Stimulated activated effector memory CD8-positive, alpha-beta T cell treated with anti-CD3 and anti-CD28 coated beads, Interleukin-12 subunit alpha, Interleukin-12 subunit beta, amount 100 ng/mL, for 72 hours (primary cell): ENCODE measurements at regions not wholly inside any gene's neighbourhood (a gene's known extent, or its start where the extent isn't known, plus 50 kb on each side); places are given as distances from the start of the nearest gene placed in this dataset.
"Not testable (repeated sequence)": the region's sequence is repeated elsewhere in the genome, so short reads cannot be mapped to it uniquely, and the experiment has no call there.

Experiments
- ATAC-seq: fragments of 150-1000 bp; cut with Tn5 transposase; 2 replicates; pipeline ENCODE4 v1.10.0; 2021
- DNase-seq, 2 donors: peaks; one replicate each; pipeline ENCODE4 v3.0.0; 2021 to 2022; ENCODE audit warnings: low spot score in 2 of 2
- H3K27ac Mint-ChIP-seq: one replicate; pipeline ENCODE4 v1.8.0; 2022; ENCODE audit warnings: mild to moderate bottlenecking, mixed read lengths
- H3K36me3 Mint-ChIP-seq: one replicate; pipeline ENCODE4 v1.8.0; 2022; ENCODE audit warnings: mild to moderate bottlenecking, mixed read lengths
- H3K4me1 Mint-ChIP-seq: one replicate; pipeline ENCODE4 v1.8.0; 2022; ENCODE audit warnings: mixed read lengths
- H3K4me3 Mint-ChIP-seq: one replicate; pipeline ENCODE4 v1.8.0; 2022; ENCODE audit warnings: mild to moderate bottlenecking, mixed read lengths
- H3K9me3 Mint-ChIP-seq: one replicate; pipeline ENCODE4 v1.8.0; 2022; ENCODE audit warnings: mixed read lengths

DNA sequence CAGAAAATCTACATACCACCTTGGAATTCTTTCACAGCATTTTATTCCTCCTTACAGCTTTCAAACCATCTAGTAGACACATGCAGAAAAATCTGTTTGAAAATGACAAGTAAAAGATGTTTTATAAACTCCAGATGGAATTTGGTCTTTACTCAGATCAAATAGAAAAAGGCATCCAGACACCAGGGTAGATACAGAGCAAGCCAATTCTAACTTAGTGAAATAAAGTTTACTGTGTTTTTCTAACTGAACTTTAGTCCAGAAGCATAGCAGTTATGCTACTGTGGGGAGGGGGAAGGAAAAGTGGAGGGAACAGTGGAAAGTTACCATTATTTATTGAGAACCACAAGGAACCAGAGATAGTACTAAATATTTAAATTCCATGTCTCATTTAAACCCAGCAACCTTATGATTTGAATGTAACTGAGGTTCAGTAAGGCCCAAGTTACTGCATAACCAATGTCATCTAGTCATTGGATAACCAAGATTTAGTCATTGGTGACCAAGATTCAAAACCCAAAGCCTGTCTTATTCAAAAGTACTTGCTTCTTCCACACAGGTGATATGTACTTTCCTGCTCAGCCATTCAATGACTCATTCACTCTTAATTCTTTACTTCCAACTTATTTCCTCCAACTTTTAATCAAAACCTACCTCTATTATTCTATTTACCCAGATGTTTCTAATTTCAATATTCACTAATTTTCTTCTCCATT lies 57.7 kb downstream of the RAD51AP2 start:
- DNase-seq (no peak), ATAC-seq (no peak)
- no peak overlapping the region for H3K4me3 Mint-ChIP-seq
- no peaks in the 10 kb centered on the region for H3K36me3 Mint-ChIP-seq
- no peaks in the 10 kb centered on the region for H3K4me1 Mint-ChIP-seq
- no peak overlapping the region for H3K27ac Mint-ChIP-seq
- H3K9me3 Mint-ChIP-seq: peaks cover 17% of the 10 kb centered on the region

DNA sequence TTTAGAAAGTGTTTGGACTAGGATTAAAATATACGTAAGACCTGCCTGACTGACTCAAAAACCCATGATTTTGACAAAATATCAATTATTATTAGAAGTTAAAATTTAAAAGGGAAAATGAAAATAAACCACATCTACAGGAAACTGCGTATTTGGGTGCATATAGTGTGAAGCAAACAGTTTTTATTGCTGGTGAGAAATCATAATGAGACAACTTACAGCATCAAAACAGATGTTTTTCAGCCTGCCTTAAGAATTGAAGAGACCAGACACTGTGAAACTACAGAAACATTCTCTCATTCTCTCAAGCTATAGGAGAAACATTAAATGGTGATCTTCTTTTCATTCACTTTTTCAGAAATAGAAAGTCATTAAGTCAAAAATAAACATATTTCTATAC lies 62.9 kb downstream of the RAD51AP2 start:
- no peak overlapping the region for H3K4me3 Mint-ChIP-seq
- H3K9me3 Mint-ChIP-seq: peaks cover 15% of the 10 kb centered on the region
- H3K36me3 Mint-ChIP-seq: no peaks in the 10 kb centered on the region
- no peaks in the 10 kb centered on the region for H3K4me1 Mint-ChIP-seq
- ATAC-seq (no peak), DNase-seq (no peak)
- H3K27ac Mint-ChIP-seq: no peak overlapping the region

DNA sequence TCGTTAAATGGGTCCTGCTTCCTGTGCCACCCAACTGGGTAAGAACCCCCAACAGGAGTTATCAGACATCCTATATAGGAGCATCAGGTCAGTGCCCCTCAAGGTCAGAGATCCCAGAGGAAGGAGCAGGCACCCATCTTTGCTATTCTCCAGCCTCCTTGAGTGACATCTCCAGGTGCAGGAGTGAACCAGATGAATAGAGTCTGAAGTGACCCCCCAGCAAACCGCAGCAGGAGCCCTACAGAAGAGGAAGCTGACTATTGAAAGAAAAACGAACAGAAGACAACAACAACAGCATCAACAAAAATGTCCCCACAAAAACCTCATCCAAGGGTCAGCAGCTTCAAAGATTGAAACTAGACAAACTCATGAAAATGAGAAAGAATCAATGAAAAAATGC lies 72.0 kb downstream of the RAD51AP2 start:
- DNase-seq, ATAC-seq, H3K4me1 Mint-ChIP-seq: not testable (repeated sequence)

DNA sequence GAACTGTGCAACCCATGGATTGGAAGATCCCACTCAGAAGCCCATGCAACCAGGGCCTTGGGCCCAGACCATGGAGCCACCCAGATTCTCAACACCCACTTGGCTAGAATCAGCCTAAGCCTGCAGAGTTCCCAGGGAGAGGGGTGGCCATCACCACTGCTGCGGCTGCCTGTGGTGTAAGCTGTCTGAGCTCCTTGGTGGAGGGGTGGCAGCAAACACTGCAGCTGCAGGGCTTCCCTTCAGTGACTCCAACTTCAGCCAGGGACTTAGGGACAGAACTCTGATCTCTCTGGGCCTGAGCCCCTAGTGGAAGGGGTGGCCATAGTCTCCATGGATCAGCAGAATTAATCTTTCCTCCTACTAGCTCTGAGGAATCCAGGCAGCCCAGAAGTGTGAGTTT lies 72.5 kb downstream of the RAD51AP2 start:
- no peaks in the 10 kb centered on the region for H3K36me3 Mint-ChIP-seq
- ATAC-seq: no peak
- no peak overlapping the region for H3K27ac Mint-ChIP-seq
- no peak overlapping the region for H3K4me3 Mint-ChIP-seq
- H3K4me1 Mint-ChIP-seq: no peaks in the 10 kb centered on the region
- H3K9me3 Mint-ChIP-seq: peaks cover 21% of the 10 kb centered on the region
- no peak for DNase-seq

More for the DNA sequence above, 72.0 kb downstream of the RAD51AP2 start:
- H3K9me3 Mint-ChIP-seq: peaks cover 22% of the 10 kb centered on the region
- not testable (repeated sequence) for H3K27ac Mint-ChIP-seq, H3K4me3 Mint-ChIP-seq, H3K36me3 Mint-ChIP-seq

DNA sequence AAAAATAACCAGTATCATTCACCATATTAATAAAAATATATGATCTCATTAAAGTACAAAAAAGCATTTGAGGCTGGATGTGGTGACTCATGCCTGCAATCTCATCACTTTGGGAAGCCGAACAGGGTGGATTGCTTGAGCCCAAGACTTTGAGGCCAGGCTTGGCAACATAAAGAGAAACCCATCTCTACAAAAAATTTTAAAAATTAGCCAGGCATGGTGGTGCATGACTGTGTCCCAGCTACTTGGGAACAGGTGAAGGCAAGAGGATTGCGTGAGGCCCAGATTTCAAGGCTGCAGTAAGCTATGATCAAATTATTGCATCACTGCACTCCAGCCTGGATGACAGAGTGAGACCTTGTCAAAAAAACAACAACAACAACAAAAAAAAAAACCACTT lies 75.9 kb downstream of the RAD51AP2 start:
- ATAC-seq (no peak), DNase-seq (no peak)
- Mint-ChIP-seq H3K9me3 (peaks cover 14% of the 10 kb centered on the region), H3K27ac (no peak overlapping the region), H3K36me3 (no peaks in the 10 kb centered on the region), H3K4me3 (no peak overlapping the region), H3K4me1 (no peaks in the 10 kb centered on the region)

DNA sequence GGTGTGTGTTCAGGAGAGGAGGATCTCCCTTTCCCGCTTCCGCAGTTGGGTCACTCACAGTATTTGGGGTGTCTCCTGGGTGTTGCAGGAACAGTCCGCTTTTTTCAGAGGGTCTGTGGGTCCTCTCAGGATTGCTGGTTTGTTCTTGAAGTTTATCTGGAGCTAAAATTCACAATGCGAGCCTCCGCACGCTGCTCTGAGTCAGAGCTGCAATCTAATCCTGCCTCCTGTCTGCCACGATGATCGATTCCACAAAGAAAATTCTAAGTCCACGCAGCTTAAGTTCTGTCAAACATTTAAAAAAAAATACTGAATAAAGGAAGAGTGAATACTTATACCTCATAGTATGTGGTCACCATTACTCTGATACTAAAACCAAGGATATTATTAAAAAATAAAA lies 76.5 kb downstream of the RAD51AP2 start:
- no peaks in the 10 kb centered on the region for H3K4me1 Mint-ChIP-seq
- no peak overlapping the region for H3K4me3 Mint-ChIP-seq
- DNase-seq: no peak
- H3K36me3 Mint-ChIP-seq: no peaks in the 10 kb centered on the region
- peaks cover 14% of the 10 kb centered on the region for H3K9me3 Mint-ChIP-seq
- H3K27ac Mint-ChIP-seq: no peak overlapping the region
- ATAC-seq: no peak

DNA sequence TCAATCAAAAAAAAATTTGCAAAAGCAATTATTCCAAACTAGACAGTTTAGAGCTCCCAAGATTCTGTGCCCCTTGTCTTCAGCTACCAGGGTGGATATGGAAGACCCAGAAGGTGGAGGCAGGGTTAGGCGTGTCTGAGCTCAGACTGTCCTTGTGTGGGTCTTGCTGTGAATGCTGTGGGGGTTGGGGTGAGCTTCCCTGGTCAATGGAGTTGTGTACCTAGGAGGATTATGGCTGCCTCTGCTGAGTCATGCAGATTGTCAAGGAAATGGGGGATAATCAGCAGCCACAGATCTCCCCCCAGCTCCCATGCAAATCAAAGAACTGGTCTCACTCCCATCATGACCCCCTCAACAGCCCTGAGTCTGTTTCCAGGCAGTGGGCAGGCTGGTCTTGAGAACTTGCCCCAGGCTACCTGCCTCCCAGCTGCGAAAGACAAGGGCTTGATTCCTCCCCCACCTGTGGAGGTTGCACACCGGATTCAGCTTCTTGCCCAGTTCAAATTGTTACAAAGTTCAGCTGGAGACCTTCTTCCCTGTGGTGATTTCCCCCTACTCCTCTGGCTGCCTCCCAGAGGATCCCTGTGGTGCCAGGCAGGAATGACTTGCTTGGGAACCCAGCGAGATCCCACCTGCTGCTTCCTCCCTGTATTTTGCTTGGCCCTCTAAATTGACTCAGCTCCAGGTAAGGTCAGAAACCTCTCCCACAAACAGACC lies 77.0 kb downstream of the RAD51AP2 start:
- DNase-seq: no peak
- no peak for ATAC-seq
- Mint-ChIP-seq H3K9me3 (peaks cover 9% of the 10 kb centered on the region), H3K27ac (no peak overlapping the region), H3K36me3 (no peaks in the 10 kb centered on the region), H3K4me3 (no peak overlapping the region), H3K4me1 (no peaks in the 10 kb centered on the region)

DNA sequence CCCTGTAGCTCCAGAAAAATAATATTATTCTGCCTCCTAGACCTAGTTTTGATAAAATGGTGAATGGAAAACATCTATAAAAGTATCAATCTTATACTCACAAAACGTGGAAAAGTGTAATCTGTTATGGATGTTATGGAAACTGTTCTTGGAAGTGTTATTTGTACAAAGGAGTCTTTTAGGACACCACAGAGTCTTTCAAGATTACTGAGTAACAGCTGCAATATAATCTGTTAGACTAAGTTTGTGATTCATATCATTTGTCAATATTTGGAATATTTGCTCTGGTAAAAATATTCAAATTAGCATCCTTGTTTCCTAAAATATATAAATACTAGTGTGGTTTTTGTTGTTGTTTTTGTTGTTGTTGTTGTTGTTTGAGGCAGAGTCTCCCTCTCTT lies 87.9 kb downstream of the RAD51AP2 start:
- peaks cover 3% of the 10 kb centered on the region for H3K9me3 Mint-ChIP-seq
- H3K4me1 Mint-ChIP-seq: no peaks in the 10 kb centered on the region
- no peak overlapping the region for H3K4me3 Mint-ChIP-seq
- H3K36me3 Mint-ChIP-seq: no peaks in the 10 kb centered on the region
- DNase-seq (no peak), ATAC-seq (no peak)
- H3K27ac Mint-ChIP-seq: no peak overlapping the region

DNA sequence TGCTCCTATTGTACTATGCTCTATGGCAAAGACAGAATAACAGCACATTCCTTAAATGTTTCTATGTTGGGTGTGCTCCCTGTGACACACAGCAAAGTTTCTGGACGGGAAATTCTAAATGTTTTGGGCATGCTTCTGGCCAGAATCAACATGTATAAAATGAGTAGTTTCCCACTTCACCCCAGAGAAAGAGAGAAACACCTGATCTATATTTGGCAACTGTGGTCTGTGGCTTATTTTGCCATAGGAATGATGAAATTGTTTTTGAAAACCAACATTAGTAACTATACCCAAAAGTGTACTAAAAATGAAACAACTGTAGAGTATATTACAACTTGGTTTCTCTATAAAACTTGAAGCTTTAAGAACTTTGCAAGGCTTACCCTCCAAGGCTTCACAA lies 89.1 kb downstream of the RAD51AP2 start:
- no peaks in the 10 kb centered on the region for H3K36me3 Mint-ChIP-seq
- DNase-seq: no peak
- peaks cover 3% of the 10 kb centered on the region for H3K9me3 Mint-ChIP-seq
- no peaks in the 10 kb centered on the region for H3K4me1 Mint-ChIP-seq
- no peak for ATAC-seq
- H3K4me3 Mint-ChIP-seq: no peak overlapping the region
- H3K27ac Mint-ChIP-seq: no peak overlapping the region

DNA sequence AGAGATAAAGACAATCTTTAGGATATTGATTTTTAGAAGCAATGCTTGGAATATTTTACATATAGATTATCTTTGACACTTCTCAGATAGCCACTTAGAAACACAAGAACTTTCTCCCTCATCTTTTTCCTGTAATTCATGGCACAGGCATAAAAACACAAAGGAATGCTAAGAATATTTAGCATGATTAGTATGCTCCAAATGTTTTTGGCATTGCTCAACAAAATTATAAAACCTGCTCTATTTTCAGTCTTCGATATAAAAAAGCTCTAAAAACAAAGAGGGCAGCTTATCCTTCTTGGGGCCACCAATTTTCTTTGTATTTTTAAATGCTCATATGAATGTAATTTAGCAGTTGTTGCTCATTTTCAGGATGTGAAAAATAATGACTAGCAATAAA lies 90.8 kb downstream of the RAD51AP2 start:
- Mint-ChIP-seq H3K27ac (no peak overlapping the region), H3K4me1 (no peaks in the 10 kb centered on the region), H3K9me3 (peaks cover 3% of the 10 kb centered on the region), H3K4me3 (no peak overlapping the region), H3K36me3 (no peaks in the 10 kb centered on the region)
- DNase-seq: no peak
- ATAC-seq: no peak

DNA sequence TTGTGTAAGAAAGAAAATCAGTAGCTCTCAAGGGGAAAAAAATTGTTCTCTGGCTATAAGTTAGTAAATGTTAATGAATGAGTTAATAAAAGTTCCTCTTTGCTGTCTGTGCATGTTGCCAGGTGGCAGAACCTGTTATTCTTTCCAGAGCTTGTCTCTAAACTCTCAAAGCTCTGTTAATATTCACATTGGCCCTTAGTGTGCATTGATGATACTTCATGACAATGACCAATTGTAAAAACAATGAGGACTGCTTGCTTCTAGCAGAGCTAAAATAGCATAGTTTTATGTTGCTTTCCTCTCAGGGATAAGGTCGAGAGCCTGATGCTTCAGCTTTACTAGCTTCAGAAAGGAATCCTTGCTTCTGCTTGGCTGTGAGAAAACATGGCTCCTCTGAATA lies 91.5 kb downstream of the RAD51AP2 start:
- H3K9me3 Mint-ChIP-seq: no peaks in the 10 kb centered on the region
- no peak overlapping the region for H3K4me3 Mint-ChIP-seq
- ATAC-seq (no peak), DNase-seq (no peak)
- no peaks in the 10 kb centered on the region for H3K36me3 Mint-ChIP-seq
- H3K27ac Mint-ChIP-seq: no peak overlapping the region
- H3K4me1 Mint-ChIP-seq: no peaks in the 10 kb centered on the region

DNA sequence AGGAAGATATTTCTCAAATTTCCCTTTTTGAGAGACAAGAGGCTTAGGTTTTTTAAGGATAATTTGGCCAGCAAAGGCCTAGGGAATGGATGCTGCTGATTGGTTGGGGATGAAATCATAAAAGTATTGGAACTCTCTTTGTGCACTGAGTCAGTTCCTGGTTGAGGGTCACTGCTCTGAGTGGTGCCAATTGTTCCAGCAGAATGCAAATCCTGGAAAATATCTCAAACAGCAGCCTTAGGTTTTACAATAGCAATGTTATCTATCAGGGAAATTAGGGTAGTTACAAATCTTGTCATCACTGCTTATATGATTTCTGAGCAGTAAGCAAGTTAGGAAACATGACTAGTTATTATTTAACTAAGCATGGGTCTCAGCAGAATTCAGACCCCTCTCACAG lies 96.2 kb downstream of the RAD51AP2 start:
- DNase-seq (no peak), ATAC-seq (no peak)
- Mint-ChIP-seq H3K4me3 (no peak overlapping the region), H3K27ac (no peak overlapping the region), H3K9me3 (peaks cover 6% of the 10 kb centered on the region), H3K4me1 (no peaks in the 10 kb centered on the region), H3K36me3 (no peaks in the 10 kb centered on the region)

DNA sequence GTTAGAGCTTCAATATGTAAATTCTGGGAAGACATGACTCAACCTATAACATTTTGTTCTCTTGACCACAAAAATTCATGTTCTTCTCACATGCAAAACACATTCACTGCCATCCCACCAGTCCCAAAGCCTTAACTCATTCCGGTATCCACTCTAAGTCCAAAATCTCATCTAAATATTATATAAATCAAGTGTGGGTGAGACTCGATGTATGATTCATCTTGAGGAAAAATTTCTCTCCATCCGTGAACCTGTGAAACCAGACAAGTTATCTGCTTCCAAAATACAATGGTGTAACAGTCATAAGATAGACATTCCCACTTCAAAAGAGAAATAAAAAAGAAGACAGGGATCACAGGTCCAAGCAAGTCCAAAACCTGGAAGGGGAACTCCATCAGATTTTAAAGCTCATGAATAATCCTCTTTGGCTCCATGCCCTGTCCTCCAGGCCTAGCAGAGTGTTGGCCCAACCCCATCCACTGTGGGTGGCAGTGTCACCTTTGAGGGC lies 101.3 kb downstream of the RAD51AP2 start:
- H3K4me1 Mint-ChIP-seq: no peaks in the 10 kb centered on the region
- DNase-seq: no peak
- H3K36me3 Mint-ChIP-seq: no peaks in the 10 kb centered on the region
- no peak for ATAC-seq
- peaks cover 8% of the 10 kb centered on the region for H3K9me3 Mint-ChIP-seq
- H3K4me3 Mint-ChIP-seq: no peak overlapping the region
- H3K27ac Mint-ChIP-seq: no peak overlapping the region

DNA sequence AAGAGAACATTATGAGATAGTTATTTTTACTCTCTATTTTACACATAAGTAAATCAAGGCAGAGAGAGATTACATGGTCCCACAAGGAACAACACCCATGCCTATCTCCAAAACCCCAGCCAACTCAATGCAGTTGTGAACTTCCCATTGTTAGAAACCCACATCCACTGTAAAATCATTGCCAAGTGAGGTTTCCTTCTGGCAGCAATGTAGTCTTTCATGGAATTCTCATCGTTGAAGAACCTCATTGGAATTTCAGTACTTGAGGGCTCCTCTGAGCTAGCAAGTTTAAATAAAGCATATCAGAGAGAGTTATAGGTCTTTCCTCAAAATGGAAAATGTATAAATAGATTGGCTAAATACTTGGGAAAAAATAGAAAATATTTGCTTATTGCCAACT lies 105.2 kb downstream of the RAD51AP2 start:
- no peaks in the 10 kb centered on the region for H3K36me3 Mint-ChIP-seq
- H3K9me3 Mint-ChIP-seq: peaks cover 4% of the 10 kb centered on the region
- H3K27ac Mint-ChIP-seq: no peak overlapping the region
- no peak overlapping the region for H3K4me3 Mint-ChIP-seq
- no peaks in the 10 kb centered on the region for H3K4me1 Mint-ChIP-seq
- DNase-seq (no peak), ATAC-seq (no peak)

DNA sequence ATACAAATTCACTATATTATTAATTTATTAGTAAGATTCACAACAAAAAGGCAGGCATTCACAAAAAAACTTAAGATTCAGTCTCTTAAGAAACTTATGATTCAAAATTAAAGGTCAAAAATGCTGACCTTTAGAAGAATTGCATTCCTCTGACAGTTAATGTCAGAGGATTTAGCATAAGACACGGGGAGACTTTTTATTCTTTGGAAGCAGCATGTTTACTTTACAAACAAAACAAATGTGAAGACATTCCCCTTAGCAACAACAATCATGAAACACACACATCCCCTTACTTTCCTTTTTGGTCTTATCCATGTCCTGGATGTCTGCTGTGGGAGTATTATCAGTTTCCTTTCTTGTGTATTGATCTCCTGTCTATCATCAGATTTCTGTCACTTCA lies 117.1 kb downstream of the RAD51AP2 start:
- Mint-ChIP-seq H3K27ac (no peak overlapping the region), H3K4me1 (no peaks in the 10 kb centered on the region), H3K4me3 (no peak overlapping the region), H3K36me3 (no peaks in the 10 kb centered on the region), H3K9me3 (peaks cover 19% of the 10 kb centered on the region)
- no peak for ATAC-seq
- no peak for DNase-seq

DNA sequence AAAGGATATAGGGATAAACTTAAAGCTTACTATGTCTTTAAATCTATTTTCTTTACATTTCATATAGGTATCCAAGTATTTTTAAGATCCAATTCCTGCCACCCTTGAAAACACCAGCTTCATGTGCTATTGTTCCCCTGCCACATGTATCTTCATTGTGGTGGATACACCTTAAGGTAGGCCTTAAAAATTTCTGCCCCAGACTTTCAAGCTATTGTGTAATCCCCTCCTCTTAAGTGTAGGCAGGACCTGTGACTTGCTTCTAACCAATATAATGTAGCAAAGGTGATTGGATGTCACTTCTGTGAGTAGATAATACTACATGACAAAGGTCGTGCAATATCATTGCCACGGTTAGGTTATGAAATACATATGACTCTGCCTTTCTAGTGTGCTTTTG lies 119.5 kb downstream of the RAD51AP2 start:
- ATAC-seq: no peak
- H3K4me1 Mint-ChIP-seq: no peaks in the 10 kb centered on the region
- no peak for DNase-seq
- H3K4me3 Mint-ChIP-seq: no peak overlapping the region
- no peak overlapping the region for H3K27ac Mint-ChIP-seq
- H3K9me3 Mint-ChIP-seq: peaks cover 13% of the 10 kb centered on the region
- H3K36me3 Mint-ChIP-seq: no peaks in the 10 kb centered on the region
